Stomach (tissue), 4 donors: ENCODE measurements at regions not wholly inside any gene's neighbourhood (a gene's known extent, or its start where the extent isn't known, plus 50 kb on each side); places are given as distances from the start of the nearest gene placed in this dataset.

Experiments
- CTCF ChIP-seq, 7 experiments: fragments of 450-650 bp in 4 of 7; fragments of 200-600 bp in 3 of 7; sonication (generic) in 3 of 7; IDR thresholded peaks; one replicate each; pipeline ENCODE4 v1.5.1; 2016 to 2019; ENCODE audit warnings: antibody characterized with exemption in 7 of 7, control low read depth in 2 of 7, mild to moderate bottlenecking in 1 of 7
- POLR2A ChIP-seq, 4 donors: fragments of 450-650 bp; IDR thresholded peaks; one replicate each; pipeline ENCODE4 v1.6.1; 2016; ENCODE audit warnings: antibody characterized with exemption in 4 of 4, control low read depth in 2 of 4, mild to moderate bottlenecking in 1 of 4, moderate library complexity in 1 of 4

GRCh38 chr9:60545878-60546385 is 368.3 kb upstream of the SPATA31A5 start:
- TF ChIP-seq POLR2A (IDR thresholded peaks at IDR 0.05) (no peak), CTCF (IDR thresholded peaks at IDR 0.05) (no peak)
